ENCODE measurements at regions not wholly inside any gene's neighbourhood (a gene's known extent, or its start where the extent isn't known, plus 50 kb on each side); places are given as distances from the start of the nearest gene placed in this dataset.
A peak's percentile ranks its signal among the peaks of the same experiment; 100 is the strongest.

DNA sequence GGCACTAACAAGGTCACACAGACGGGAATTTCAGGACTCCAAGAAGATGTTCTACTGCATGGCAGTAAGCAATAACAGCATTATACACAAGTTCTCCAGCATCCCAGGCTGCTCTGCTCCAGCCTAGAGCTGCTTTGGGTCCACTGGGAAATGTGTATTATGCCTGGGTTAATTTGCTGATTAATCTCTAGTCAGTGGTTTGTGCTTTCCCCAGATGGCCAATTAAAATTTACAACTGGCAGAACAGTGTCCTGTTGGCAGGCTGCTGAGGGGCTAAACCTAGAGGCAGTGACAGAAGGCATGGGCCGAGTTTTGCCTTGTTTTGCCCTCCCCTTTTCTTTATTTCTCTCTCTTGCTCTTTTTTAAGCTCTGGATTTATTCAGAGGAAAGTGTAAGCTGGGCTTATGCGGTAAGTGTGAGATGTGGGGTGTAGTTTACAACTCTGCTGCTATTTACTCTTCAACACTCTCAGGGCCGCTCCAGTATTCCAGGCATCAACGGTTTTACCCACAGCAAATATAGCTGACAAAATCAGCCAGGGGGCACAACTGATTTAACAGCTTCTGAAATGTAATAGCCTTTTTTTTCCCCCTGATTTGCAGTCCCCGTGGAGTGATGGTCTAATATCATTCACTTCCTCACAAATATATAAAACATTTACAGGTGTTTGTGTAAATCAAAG, 348.0 kb downstream of the GPD2 start:
- DNase-seq = no peak

DNA sequence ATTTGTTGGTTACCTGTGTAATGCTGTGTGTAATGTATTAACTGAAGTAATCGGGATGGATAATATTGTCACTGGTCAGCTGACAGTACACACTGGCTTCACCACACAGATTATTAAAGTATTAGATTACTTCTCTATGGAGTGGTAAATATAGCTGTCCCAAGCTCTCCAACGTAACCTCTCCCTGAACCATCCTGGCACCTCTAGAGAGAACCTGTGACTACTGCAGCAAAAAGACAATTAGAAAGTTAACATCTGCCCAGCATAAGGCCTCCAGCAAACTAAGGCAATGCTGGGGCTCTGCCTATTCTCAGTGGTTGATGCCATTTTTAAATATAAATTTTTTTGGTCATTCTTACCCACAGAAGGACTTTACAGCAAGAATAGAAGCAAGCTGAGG, 351.3 kb downstream of the GPD2 start:
- DNase-seq = no peak

DNA sequence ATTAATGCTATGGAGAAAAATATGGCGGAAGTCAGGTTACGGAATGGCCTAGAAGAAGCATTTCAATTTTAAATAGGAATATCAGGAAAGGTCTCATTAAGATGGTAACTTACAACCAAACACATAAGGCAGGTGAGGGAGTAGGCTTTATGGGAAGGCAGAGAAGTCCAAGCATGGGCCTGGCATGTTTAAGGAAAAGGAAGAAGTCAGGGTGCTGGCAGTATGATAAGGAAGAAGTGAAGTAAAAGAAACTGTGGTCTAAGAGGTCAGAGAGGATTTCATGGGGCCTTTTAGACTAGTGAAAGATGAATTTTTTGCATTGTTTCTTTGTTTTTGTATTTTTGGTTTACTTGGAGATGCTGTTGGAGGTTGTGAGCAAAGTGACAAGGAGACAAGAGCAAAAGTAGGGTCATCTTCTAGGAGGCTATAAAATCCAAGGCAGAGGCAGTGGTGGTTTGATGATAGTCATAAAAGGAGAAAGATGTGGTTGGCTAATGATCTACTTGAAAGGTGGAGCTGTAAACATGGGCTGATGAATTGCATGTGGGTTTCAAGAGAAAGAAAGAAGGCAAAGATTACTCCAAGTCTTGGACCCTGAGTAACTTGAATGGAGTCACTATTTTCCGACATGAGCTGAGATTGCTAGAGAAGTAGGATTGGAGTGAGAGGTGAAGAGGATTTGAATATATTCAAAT, 354.3 kb downstream of the GPD2 start:
- DNase-seq = no peak

DNA sequence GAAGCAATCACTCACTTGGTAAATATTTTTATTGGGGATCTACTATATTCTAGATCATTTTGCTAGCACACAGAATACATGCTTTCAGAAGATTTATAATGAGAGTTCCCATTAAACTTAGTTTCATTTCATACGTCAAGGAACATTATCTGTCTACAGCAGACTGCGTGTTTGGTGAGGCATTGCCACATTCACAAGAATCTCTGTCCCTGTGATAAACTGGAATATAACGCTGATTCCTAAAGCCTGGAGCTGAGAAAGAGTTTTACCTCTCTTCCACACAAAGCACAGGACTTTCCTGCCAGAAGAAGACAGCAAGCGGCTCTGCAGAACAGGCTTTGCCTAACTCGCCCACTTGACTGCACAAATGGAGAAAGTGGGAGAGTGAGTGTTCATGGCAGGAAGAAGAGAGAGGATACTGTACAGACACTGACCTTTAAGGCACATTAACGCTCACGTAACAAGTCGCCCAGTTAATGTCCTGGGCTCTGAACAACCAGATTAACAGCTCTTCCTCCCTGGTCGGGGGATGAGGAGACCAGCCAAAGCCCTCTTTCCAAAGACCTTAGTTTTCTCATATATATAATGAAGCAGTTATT, 356.2 kb downstream of the GPD2 start:
- DNase-seq = no peak

DNA sequence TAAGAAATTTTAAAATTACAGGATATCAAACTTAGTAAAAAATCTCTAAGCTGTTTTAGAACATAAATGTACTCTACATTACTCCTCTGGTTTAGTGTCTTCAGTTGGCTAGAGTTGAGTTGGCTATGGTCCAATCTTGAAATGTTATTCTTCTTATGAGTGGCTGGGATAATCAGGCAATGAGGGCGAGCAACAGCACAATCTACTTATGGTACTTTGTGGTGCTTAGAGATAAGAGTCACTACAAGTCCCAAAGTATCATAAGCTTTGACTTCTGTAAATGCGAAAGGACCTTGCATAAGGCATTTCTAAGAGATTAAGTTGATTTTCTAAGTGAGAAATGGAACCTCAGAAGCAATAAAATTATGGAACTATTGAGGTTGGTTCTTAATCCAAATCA, 361.7 kb downstream of the GPD2 start:
- no peak for DNase-seq

DNA sequence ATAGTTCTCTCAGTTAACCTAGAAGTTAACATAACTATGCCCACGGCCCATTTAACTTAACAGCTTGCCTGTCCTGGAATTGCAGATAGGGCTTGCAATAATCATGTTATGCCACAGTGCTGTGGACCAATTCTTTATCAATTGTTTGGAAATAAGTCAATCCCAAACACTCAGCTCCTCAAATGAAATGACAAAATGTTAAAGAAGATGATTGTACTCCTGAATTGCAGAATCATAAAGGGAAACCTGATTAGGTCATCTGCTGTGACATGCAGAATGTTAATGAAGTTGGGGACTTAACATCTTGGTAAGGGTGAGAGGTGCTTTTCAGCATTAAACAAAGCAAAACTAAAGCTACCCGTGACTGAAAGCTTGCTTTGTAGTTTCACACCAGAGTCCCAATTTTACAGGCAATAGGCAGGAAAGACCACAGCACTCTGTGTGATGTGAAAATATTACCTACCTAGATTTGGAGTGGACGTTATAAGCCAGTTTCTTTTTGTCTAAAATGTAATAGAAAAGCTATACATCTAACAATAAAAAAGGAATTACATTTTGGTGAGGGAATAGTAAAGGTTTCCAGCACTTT, 364.0 kb downstream of the GPD2 start:
- no peak for DNase-seq

DNA sequence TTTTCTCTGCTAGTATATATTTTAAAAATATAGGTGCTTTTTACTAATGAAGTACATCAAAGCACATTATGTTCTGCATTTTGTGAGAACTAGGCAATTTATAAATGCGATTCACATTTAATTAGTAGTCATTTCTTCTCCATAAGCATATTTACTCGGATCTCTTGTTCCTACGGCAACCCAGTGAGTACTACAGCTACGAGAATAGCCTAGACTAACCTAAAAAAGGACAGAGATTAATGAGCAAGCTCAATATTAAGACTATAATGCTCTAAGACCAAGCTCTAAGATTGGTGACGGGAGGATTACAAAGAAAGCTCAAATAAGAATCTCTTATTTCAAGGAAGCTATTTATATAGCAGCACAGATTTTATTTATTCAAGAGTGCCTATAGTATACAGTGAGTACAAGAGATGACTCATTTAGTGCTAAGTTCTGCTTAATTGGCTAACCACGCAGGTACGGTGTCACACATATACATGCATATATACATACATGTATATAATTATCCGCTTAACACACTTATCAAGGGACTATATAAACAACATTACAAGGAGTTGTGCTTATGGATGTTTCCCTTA, 364.7 kb downstream of the GPD2 start:
- DNase-seq = peak in 1 of 2 donors; percentile 23

DNA sequence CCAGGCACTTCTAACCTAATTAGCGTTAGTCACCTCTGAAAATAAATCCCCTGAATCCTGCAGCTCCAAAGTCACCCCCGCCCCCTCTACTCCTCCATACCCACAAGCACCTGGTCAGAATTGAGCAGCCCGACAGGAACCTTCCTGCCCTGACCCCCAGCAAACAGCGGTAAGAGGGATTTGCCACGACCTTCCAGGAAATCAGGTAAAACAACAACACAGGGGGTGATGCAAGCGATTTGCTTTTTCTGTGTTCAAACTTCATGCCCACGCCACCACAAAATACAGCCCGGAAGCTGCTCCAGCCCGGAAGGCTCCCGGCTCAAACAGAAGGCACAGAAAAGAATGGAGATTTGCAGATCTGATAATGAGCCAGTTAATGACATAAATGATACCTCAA, 367.1 kb downstream of the GPD2 start:
- DNase-seq = no peak

DNA sequence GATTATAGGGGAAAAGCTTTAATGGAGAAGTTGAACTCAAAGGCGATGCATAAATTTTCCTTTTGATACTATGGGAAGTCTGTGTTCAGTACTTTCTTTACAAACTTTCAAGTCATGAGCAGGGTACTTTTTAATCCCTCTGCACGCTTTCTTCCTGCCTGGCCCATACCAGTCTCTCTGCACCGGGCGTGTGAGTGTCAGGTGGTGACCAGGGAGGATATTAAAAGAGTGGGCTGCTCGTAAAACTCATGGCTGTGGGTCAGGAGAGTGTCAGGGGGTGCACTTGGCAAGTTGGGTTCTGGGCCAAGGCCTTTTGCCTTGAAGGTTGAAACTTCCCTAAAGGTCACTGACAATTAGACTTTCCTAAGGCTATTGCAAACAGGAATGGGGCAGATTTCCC, 367.8 kb downstream of the GPD2 start:
- no peak for DNase-seq

DNA sequence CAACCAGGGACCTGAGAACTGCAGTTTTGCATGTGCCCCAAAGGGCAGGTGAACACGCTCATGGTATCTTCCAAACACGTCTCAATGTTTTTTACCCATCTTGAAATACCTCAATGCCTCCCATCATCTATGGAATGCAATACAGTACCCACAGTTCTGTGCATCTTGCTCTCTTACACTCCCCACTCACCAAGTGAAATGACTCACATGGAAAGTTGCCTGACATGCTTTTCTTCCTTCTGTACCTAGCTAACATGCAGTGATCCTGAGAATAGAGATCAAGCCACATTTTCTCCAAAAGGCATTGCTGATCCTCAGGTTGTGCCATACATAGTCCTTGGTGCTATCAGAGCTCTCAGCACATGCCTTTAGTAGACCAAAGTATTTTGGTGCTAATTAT, 373.9 kb downstream of the GPD2 start:
- DNase-seq = no peak

DNA sequence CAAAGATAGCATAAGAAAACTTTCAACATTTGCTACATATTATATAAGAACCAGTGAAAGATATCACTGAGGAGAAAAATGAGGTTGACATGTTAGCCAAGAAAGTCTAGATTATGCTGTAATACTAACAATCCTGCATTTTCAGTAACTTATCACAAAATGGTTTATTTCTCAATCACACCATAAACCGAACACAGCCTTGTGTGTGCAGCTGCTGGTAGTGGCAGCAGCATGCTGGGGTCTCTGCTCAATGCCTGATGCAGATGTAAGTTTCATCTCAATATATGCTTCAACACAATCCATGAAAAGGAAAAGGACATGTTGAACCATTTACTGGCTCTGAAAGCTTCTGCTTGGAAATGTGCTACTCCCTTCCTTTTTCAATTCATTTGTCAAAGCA, 376.3 kb downstream of the GPD2 start:
- DNase-seq = no peak

DNA sequence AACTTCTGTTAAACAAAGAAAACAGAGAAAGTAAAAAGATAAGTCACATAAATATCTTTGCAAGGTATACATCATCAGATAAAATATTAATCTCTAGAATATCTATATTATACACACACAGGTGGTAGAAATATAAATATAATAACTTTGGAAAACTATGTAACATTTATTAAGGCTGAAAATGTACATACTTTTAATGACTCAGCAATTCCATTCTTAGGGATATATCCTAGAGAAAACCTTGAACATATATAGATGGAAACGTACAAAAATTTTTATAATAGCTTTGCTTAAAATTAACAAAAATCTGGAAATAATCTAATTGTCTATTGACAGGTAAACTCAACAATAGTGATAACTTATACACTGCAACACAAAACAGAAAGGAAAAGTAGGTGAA, 381.3 kb downstream of the GPD2 start:
- DNase-seq = no peak

DNA sequence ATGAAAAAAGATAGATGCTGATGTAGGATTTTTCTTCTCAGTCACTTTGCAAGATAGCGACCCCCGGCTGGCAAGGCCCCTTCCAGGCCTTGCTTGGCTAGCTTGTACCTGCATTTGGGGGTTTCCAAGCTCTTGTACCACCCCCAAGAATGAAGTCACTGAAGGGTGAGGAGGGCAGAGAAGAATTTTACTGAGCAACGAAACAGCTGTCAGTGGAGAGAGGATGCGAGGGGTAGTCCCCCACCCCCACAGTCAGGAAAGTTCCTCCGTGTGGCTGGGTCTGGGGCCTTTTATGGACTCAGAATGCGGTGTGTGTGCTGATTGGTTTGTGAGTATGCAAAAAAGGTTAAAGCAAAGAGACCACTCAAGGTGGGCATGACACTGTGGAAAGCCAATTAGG, 382.0 kb downstream of the GPD2 start:
- no peak for DNase-seq

DNA sequence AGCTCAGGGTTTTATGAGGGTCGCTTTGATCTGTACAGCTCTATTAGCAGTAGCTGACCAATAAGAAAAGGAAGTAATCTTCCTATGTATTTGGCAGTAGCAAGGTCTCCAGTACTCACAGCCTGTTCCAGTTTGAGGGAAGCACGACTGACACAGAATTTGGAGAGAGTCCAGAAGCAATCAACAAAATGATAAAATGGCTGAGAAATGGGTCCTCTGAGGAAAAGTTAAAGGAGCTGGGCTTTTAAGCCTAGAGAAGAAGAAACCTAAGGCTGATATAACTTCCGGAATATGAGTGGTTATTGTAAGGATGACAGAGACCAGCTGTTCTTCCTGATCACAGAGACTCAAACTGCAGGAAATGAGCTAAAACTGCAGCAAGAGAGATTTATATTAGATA, 382.8 kb downstream of the GPD2 start:
- no peak for DNase-seq

DNA sequence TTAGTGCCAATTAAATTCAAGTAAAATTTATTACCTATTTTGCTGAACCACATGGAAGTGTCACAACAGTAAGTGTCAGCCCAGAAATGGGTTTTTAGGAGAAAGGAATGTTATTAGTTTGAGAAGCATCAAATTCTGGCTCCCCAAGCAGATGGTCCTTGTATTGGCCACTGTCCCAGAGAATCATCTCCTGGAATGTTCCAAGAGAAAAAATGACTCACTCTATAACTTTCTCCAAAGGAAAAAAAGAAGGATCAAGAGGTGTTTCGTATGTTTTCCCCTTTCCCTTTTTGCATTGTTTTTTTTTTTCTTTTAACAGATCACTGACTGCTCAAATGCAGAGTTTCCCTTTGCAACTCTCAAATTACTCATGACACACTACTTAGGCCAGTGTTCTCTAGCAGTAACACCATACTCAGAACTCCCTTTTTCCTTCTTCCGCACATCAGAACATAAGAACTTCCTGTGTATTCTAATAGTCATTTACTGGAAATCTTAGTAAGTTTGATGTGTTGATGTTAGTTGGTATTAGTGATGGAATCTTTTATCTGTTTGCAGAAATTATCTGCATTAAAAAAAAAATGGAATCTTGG, 390.3 kb downstream of the GPD2 start:
- no peak for DNase-seq

DNA sequence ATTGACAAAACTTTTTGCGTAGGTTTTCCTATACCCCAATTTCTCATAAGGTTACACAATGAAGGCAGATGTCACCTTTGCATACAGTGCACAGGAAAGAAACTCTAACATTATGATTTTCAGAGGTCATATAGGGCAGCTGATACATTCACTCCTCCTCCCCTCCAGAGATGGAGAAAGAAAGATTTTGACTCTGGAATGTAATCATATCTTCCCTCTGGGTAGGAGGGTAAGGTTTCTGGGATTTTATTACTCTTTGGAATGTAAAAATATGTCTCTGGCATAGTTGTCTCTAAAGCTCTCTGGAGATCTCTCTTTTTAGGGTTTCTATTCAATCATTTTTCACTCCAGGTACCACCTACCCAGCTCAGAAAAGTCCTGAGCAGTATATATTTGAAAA, 398.3 kb downstream of the GPD2 start:
- no peak for DNase-seq

DNA sequence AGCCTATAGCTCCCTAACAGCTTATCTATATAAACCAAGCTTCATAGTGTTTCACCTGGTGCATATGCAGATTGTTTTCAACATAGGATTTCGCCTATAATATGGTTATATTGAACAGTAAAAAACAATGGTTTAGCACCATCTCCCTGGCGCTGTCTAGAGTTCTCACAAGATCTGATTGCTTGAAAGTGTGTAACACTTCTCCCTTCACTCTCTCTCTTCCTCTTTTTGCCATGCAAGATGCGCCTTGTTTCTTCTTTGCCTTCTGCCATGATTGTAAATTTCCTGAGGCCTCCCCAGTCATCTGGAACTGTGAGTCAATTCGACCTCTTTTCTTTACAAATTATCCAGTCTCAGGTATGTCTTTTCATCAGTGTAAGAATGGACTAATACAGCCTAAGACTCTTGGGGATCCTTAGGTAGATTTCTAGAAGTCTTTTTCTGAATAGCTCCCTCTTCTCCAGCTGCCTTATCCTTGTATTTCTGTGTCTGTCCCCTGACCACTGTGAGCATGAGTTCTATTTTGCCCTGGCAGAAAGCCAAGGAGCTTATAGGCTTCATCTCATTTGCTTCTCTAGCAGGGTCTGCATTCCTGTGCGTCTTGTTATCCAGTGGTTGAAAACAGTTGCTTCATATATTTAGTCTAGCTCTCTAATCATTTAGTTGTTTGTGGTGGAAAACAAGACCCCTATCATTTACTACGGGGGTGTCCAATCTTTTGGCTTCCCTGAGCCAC, 401.6 kb downstream of the GPD2 start:
- no peak for DNase-seq

DNA sequence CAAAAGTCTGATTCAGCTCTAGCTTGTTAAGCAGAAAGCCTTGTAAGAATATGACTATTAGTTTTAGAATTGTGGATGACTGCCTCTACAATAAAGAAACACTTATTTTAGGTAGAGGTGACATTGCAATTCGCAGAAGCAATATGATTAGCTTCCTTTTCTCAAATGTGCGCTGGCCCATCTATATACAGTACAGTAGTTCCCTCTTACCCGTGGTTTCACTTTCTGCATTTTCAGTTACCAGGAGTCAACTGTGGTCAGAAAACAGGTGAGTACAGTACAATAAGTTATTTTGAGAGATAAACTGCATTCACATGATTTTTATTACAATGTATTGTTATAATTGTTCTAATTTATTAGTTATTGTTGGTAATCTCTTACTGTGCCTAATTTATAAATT, 405.1 kb downstream of the GPD2 start:
- DNase-seq = no peak

DNA sequence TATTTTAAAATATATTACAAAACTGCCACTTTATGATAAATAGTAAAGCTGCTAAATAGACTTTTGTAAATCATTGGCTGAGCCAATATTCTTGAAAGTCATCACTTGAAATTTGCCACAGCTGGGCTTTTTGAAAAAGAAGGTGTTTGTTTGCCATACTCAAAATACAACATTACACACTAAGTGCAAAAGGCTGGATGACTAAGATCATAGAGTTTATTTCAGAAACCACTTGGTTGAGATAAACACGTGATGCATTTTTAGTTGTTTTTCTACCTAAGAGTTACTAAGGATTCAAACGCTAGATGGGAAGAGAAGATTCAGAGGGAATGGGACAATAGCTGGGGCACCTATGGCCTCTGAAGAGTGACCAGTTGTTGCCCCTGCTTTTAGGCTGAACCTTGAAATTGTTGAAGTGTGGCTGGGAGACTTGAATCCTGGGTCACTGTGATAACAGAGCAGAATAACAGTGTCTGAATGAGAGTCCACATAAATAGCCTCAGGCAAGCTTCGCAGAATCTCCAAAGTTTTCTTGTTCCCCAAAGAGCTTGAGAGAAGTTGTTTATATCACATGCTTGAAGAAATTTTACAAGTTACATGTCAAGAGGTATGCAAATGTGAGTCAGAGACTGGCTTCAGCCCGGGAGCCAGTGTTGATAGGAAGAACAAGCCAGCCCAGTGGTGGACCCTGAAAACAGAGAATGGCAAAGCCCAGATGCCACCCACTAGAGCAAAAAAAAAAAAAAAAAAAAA, 409.8 kb downstream of the GPD2 start:
- DNase-seq = no peak

DNA sequence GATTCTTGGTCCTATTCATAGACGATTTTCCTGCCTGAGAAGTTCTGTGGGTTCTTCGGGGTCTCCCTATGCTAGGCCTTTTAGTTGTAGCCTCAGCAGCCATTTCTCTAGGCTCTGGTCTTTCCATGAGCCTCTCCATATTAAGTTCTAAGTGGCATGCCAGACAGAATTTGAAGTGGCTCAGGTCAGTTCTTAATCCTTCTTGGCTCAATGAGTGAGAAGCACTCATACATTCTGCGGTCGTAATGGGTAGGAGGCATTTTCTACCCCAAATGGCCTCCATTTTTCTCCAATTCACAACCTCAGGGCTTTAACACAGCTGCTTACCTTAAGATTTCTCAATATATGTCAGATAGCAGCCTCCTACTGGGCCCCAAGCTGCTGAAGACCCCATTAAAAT, 405.3 kb upstream of the GALNT5 start:
- DNase-seq = no peak

DNA sequence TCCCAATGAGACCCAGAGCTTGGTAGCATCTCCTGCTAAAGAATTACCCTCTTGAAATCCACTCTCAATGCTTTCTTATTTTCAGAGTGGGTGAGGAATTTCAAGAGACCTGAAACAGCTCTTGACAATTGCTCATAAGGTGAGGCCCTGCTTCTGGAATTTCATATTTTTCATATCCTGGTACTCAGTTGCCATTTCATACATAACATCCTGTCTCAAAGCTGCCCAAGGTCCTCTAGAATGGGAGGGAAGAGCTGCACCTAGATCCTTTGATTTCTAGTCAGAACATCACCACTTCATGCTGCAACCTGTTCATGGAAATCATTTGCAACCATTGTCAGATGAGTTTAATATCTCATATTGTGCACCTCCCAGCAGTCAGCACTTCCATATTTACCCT, 404.8 kb upstream of the GALNT5 start:
- DNase-seq = no peak

DNA sequence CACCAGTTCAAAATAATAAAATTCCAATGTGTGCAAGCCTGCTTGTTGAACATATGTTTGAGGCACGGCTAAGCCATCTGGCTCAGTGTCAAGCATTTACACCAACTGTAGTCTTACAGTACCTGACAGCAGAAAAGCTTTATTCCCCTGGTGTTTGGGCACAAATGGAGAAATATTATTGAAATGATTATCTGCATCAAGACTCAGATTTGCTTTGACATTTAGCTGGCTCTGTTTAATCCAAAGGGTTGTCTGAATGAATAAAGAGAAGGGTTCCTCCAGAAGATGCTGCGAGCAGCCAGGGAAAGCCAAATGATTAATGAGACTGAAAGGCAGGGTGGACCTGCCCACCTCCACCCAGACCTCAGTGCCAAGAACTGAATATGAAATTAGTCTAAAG, 393.2 kb upstream of the GALNT5 start:
- DNase-seq = no peak

All from hippocampal formation (tissue), 2 donors.